ENCODE measurements at regions not wholly inside any gene's neighbourhood (a gene's known extent, or its start where the extent isn't known, plus 50 kb on each side); places are given as distances from the start of the nearest gene placed in this dataset.
"Not testable (repeated sequence)": the region's sequence is repeated elsewhere in the genome, so short reads cannot be mapped to it uniquely, and the experiment has no call there.

GRCh38 chr13:69092615-69093322 lies 1014.9 kb upstream of the ATXN8OS start:
- no peak for DNase-seq (ENCODE audit: low spot score)

GRCh38 chr13:69077267-69077666 lies 1030.4 kb upstream of the ATXN8OS start:
- no peak for DNase-seq (ENCODE audit: low spot score)

- DNase-seq (ENCODE audit: low spot score), result no peak
These were observed 1038.0 kb upstream of the ATXN8OS start for GRCh38 chr13:69069554-69070133.

GRCh38 chr13:69050696-69051095 lies 1056.9 kb upstream of the ATXN8OS start:
- DNase-seq (ENCODE audit: low spot score), result no peak

- no peak for DNase-seq (ENCODE audit: low spot score)
These were observed 1063.0 kb upstream of the ATXN8OS start for GRCh38 chr13:69044629-69045028.

GRCh38 chr13:69040898-69041297 lies 1066.7 kb upstream of the ATXN8OS start:
- DNase-seq (ENCODE audit: low spot score), result no peak

- no peak for DNase-seq (ENCODE audit: low spot score)
These were observed 1071.9 kb upstream of the ATXN8OS start for GRCh38 chr13:69035771-69036170.

GRCh38 chr13:69028936-69029335 lies 1078.7 kb upstream of the ATXN8OS start:
- DNase-seq (ENCODE audit: low spot score), result no peak

- no peak for DNase-seq (ENCODE audit: low spot score)
These were observed 1087.5 kb upstream of the ATXN8OS start for GRCh38 chr13:69020120-69020519.

- DNase-seq (ENCODE audit: low spot score), result not testable (repeated sequence)
These were observed 1089.5 kb upstream of the ATXN8OS start for GRCh38 chr13:69018173-69018572.

GRCh38 chr13:69010789-69011188 lies 1096.8 kb upstream of the ATXN8OS start:
- no peak for DNase-seq (ENCODE audit: low spot score)

GRCh38 chr13:69008499-69008898 lies 1099.1 kb upstream of the ATXN8OS start:
- no peak for DNase-seq (ENCODE audit: low spot score)

- no peak for DNase-seq (ENCODE audit: low spot score)
These were observed 1109.6 kb upstream of the ATXN8OS start for GRCh38 chr13:68998056-68998455.

- DNase-seq (ENCODE audit: low spot score), result no peak
These were observed 1111.0 kb upstream of the ATXN8OS start for GRCh38 chr13:68996668-68997025.

GRCh38 chr13:68995972-68996667 lies 1111.5 kb upstream of the ATXN8OS start:
- DNase-seq (ENCODE audit: low spot score), result no peak

GRCh38 chr13:68993154-68993553 lies 1114.5 kb upstream of the ATXN8OS start:
- DNase-seq (ENCODE audit: low spot score), result no peak

- no peak for DNase-seq (ENCODE audit: low spot score)
These were observed 1119.5 kb upstream of the ATXN8OS start for GRCh38 chr13:68988176-68988575.

- no peak for DNase-seq (ENCODE audit: low spot score)
These were observed 1120.0 kb upstream of the ATXN8OS start for GRCh38 chr13:68987585-68987984.

- DNase-seq (ENCODE audit: low spot score), result no peak
These were observed 1122.8 kb upstream of the ATXN8OS start for GRCh38 chr13:68984688-68985319.

GRCh38 chr13:68982961-68983619 lies 1124.5 kb upstream of the ATXN8OS start:
- DNase-seq (ENCODE audit: low spot score), result no peak

- no peak for DNase-seq (ENCODE audit: low spot score)
These were observed 1131.3 kb upstream of the ATXN8OS start for GRCh38 chr13:68976287-68976686.

GRCh38 chr13:68970532-68970931 lies 1137.1 kb upstream of the ATXN8OS start:
- no peak for DNase-seq (ENCODE audit: low spot score)
